ENCODE measurements at regions not wholly inside any gene's neighbourhood (a gene's known extent, or its start where the extent isn't known, plus 50 kb on each side); places are given as distances from the start of the nearest gene placed in this dataset.

DNA sequence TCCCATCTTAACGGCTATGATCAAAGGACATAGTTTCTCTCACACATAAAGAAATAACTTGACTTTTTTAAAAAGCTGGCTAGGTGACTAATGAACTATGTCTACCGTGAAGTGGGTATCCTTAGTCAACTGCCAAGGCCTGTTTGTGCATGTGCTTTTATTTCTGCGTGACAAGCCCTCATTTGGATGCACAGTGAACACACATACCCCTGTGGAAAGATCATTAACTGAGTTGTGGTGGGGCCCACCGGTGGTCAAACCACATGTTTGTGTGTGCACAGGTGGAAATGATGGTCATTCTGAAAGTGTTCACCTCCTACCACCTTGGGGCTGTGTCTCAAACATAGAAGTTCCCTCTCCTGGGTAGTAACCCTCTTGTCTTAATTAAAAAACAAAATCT lies 256.1 kb upstream of the SALL1 start:
- DNase-seq = no peak

DNA sequence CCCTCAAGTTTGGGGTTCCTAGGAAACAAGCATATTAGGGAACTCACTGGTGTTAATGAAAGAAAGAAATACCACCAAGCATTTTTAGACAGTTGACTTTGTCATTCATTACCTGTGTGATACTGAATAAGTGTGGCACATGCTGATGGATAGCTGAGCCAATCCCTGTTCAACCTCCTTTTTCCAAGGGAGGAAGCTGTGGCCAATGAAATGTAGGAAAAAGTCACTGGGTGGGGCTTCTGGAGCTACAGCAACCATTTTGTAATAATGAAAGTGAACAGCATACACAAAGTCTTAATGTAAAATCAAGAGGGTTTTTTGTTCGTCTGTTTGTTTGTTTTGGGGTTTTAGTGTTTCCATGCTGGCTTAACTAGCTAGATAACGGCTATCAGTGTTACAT lies 254.3 kb upstream of the SALL1 start:
- no peak for DNase-seq

DNA sequence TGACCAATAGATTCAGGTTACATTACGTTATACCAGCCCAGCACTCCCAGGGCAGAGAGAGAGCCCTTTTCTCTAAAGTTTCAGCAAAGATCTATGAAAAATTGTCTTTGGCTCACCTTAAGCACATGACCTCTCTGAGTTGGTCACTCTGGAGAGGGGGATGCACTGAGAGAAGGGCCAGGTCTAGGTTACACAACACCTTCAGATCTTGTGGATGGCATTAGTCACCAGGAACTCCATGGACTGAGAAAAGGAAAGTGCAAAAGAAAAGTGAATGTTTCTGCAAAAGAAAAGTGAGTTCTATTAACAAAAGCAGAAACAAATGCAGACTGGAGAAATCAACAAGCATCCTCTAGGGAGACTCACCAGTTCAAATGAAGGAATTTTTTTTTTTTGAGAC lies 253.3 kb upstream of the SALL1 start:
- no peak for DNase-seq

DNA sequence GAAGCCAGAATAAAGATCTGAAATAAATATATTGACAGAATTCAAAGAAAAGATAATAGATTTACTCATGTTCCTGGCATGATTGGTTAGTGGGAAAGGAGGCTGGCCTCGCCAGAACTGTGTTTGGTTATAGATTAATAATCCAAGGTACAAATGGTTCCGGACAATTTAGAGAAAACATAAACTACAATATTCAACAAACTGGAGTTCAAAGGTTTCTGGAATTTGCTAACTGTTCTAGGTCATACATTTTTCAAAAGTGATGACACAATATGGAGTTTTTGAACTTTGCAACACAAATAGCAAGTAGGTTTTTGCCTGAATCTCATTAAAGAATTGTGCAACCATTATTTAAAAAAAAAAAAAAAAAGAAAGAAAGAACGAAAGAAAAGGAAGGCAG lies 251.7 kb upstream of the SALL1 start:
- DNase-seq = no peak

DNA sequence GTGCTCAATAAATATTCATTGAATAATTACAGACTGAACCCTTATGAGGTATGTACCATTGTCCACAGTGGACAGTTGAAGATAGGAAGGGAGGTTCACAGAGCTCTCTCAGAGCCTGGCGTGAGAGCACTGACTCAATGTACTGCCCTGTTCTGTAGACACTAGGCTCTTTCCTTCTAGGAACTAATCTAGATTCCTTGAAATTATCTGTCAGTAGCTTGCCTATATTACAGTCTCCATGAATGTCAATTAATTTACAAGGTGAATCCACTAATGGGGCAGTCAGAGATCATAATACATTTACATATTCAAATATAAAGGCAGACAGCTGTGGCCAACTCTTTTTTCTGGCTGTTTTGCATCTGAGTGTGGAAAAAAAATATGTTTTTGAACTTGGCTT lies 251.2 kb upstream of the SALL1 start:
- no peak for DNase-seq

DNA sequence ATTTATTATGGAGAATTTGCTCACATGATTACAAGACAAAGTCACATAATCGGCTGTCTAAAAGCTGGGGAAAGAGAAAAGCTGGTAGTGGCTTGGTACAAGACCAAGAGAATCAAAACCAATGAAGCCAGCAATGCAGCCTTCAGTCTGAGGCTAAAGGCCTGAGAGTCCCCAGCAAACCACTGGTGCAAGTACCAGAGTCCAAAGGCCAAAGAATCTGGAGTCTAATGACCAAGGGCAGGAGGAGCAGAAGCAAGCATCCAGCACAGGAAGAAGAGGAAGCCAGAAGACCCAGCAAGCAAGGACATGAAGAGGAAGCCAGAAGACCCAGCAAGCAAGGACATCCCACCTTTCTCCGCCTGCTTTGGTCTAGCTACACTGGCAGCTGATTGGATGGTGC lies 250.6 kb upstream of the SALL1 start:
- DNase-seq = no peak

DNA sequence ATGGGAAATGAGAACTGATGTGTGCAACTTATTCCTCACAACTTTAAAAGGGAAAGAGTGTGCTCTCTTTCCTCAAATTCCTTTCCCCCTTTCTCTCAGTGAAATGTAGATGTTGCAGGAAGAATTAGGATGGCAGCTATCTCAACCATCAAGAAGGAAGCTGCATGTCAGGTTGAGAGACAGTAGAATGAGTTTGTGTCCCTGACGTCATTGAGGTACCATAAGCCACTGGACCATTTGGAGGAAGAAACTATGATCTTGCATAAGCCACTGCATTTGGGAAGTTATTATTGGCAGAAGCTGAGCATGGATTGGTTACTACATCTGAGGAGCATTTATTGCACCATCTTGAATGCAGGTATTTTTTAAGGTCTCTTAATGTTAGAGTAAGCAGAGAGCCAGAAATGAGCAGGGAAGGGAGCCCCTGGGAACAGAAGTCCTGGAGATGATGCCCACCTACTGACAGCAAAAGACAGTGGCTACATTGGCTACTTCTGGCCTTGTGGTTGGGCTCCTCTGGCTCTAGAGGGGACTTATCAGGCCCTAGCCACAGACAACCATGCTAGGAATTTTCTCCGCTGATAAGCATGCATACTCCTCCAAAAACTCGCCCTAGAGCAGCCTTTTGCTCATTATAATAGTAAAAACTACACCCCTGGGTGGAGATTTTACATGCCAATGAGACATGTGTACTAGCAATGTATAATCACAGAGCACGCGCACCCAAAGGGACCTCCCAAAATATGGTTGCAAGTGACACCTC lies 249.0 kb upstream of the SALL1 start:
- no peak for DNase-seq

DNA sequence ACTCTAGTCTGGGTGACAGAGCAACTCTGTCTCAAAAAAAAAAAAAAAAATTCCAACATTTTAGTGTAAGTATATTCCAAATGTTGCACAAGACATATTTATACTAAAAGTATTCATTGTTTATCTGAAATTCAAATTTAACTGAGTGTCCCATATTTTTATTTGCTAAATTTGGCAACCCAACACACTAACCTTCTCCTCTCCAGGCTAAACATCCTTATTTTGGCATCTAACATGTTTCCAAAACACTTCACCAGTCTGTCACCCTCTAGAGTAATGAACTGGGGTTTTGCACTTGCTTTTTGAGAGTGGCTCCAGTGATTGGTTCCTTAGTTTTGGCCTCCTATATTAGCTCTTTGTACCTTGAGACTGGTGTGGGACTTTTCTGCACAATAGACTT lies 243.4 kb upstream of the SALL1 start:
- DNase-seq = no peak

DNA sequence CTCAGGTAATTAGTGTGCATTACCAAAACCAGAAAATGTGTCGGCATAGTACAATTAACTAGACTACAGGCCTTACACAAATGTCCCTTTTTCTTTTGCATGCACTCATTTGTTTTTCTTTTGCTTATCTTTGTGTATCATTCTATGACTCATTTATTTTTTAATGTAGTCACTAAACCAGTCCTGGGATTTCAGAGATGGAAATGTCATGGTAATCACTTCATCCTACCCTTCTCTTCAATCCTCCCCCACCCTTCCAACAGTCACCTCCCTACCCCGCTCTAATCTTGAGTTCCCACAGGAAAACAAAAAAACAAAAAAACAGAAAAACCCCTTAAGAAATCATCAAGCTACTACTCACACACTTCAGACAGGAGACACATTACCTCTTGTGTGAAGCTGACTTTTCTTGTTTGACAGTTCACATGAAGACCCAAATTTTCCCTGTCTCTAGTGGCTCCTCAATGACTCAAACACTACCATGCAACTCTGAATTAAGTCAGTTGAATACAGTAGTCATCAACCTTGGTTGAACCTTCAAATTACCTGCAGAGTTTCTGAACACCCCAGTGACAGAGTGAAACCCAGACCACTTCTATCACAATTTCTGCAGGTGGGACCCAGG lies 242.4 kb upstream of the SALL1 start:
- no peak for DNase-seq

DNA sequence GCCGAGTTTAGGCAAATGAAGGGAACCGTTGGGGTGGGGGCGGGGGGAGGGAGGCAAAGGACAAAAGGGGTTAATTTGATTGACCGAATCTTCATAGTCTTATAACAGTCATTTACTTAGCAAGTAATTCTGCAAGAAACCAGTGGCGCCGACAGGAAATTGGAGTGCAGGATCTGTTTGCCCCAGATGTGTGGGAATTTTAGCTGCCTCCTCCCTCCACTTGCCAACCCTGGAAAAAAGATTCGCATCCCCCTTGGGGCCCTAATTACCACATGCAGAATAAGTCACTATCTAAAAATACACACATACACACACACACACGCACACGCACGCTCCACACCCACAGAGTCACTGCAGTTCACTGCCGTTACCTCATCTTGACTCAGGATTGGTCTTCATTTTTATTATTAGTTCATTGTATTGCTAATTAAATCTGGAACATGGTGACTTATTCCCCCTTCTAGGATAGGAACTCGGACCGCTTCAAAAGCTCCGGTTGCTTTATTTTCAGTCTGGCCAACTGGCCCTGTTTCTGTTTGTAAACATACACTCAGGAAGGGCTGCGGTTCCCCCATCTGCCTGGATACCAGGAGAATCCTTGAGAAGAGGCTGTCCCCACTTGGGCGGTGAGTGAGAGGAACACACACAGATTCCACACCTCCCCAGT lies 241.6 kb upstream of the SALL1 start:
- no peak for DNase-seq

DNA sequence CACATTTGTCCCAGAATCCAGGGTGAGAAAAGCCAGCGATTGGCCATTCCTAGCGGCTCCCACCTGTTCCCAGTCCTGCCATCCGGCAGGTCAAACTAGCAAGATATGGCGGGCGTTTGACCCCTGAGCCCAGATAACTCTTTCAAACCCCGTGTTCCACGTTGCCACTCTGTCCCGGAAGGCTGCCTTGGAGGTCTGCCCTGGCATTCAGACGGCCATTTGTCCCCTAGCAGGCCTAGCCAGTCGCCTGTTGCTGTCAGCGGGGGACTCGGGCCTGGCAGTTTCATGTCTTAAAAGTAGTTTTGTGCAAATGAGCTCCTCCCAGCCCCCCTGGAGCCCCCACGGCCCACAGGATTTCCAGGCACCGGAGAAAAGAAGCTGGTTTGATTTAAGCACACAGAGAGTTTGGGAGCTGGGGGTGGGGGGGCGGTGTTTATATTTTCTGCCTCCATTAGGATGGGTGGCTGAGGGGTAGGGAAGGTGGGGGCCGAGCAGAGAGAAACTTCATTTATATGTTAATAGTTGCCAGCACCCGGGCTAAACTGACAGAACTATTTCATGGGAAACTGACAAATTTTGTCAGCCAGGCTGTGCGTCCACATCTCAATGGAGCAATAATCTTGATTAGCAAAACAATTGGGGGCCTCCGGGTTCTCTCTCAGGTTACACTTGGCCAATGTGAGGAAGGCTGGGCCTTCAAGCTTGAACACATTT lies 240.9 kb upstream of the SALL1 start:
- DNase-seq = no peak

DNA sequence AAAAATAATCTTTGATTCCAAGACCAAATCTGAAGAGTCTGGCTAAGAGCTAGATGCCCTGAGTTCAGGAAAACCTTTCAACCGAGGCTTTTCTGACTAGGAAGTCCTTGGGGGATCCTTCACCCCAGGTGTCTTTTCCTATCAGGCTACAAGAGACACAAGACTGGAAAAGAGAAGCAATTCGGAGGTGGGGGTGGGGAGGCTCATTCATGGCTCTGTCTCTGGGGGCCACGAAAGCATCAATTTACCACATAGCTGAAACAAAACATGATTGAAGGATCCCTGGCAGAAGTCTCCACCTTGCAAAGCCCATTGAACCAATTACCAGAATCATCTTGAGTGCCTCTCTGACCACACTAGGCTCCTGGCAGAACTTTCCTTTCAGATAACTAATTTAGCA lies 239.8 kb upstream of the SALL1 start:
- DNase-seq = no peak

DNA sequence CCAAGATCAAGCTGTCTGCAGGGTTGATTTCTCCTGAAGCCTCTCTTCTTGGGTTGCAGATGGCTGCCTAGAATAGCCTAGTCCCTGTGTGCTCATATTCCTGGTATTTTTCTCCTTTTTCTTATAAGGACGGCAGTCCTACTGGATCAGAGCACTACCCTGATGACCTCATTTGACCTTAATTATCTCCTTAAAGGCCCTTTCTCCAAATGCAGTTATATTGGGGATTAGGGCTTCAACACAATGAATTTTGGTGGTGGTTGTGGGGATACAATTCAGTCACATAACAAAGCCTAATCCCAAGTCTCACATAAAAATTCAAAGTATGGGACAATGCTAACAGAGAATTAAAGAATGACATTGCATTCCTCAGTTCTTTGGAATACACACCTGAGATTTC lies 238.8 kb upstream of the SALL1 start:
- no peak for DNase-seq

DNA sequence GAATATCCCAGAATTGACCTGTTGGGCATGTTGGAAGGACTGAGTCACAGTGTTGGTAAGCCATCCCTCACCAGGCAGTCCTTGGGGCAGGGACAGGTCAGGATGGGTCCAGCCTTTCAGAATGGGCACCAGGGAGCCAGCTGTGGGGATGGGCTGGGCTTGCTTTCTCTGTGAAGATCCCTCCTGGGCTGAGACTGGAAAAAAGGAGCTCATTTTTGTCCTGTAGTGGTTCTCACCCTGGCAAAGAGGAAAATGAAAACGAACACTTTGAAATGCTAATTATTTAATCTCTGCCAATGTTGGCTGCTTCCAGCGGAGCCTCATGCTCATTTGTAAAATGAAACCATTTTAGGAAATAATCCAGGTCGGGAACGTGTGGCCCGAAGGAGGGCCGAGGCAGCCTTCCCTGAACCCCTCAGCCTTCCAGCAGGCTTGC lies 237.5 kb upstream of the SALL1 start:
- no peak for DNase-seq

DNA sequence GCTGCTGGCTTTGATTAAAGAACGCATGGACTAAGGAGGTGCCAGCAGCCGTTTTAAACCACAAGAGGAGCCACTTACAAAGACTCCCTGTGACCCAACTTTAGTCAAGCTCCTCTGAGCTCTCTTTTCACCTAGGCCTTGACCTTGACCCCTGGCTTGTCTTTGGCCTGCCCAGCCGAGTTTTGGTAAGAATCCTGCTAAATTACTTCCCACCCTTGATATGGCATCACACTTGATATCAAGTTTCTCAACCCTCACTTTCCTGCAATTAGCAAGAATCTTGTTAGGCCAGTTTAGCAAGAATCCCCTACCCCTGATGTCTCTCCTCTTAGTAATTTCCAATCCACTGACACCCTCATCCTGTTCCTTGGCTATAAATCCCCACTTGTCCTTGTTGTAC lies 232.8 kb upstream of the SALL1 start:
- no peak for DNase-seq

DNA sequence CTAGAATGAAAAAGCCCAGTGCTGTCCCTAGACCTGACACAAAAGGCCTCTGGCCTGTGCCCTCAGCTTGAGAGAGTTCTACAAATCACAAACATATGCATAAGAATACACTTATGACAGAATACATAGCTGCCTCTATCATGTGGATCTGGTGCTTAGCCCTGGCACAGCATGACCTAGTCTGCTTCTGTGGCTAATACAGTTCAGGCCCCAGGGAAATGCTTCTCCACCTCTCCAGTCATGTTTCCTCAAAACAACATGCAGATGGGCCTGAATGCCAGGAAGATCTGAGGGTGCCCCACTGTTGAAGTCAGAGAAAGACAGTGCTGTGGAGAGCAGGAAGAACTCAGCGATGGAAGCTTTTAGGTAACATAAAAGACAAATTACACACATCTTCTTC lies 231.9 kb upstream of the SALL1 start:
- DNase-seq = no peak

DNA sequence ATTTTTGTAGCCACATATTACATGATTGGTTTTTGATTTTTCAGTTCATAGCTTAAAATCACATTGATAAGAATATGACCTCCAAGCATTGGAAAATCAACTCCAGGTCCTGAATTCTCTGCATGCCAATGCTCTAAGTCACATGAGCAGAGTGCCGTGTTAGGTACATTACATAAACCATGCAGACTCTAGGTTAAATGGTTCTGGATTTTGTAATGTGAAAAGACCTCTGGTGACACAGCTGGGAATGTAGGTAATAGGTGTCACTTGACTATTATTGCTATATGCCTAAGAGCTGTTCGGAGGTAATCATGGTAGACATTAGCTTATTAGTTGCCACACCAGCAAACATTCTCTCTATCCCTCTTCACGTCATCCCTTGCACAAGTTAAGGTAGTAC lies 231.1 kb upstream of the SALL1 start:
- DNase-seq = no peak

DNA sequence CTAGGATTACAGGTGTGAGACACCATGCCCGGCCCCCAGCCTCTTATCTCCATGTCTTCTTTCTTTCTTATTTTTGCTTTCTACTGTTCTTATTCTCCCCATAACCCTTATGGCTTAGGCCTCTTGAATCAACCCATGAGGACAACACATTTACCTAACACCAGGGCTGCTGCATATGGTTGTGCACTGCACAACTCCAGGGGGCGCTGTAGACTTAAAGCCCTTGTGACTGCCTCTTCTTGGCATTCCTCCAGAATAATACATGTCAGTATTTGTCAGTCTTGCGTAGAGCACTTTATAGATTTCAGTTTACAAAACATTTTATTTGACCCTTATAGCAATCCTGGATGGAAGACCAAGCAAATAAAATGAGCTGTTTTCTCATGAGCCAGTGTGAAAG lies 225.0 kb upstream of the SALL1 start:
- no peak for DNase-seq

DNA sequence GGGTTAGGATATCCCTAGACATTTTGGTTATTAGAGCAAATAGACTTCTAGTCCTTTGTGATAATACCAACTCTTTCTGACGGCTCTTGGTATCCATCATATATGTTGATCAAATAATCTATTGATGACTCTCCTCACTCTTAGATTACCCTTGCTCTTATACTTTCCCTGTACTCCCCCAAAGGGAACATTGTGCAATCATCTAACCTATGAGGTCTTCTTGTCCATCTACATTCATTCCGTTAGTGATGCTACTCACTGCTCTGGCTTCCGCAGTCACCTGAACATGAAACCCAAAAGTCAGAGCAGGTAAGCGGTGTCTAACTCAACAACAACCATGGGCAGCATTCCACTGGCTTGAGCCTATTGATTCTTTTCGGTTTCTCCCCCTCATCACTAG lies 223.7 kb upstream of the SALL1 start:
- no peak for DNase-seq

DNA sequence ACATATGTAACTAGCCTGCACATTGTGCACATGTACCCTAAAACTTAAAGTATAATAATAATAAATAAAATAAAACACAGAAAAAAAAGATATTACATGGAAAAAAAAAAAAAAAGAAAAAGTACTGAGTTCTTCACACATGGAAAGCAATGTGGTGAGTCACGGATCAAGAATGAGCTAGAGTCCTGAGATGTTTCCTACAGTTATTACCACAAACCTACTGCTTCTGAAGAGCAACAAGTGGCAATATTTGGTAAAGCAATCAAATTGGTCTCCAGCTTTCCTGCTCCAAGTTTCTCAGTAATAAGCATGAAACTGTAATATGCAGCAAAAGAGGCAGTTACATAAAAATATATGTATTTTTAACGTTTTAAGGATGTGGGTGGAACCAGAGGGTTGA lies 223.3 kb upstream of the SALL1 start:
- DNase-seq = no peak

DNA sequence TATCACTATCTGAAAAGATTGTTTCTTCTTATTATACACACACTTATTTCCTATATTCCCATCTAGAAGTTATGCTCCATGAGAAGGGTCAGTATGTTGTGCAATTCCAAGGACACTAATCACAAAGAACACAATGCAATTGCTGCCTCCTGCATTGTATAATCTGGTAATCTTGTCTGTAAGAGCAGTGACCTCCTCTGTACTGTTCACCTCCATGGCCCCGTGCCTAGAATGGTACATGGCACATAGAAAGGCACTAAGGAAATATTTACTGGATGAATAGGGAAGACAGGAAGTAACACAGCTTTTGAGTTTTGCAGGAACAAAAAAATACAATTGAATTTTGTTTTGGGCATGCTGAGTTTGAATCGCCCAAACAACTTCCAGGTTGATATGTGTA lies 214.6 kb upstream of the SALL1 start:
- DNase-seq = no peak

DNA sequence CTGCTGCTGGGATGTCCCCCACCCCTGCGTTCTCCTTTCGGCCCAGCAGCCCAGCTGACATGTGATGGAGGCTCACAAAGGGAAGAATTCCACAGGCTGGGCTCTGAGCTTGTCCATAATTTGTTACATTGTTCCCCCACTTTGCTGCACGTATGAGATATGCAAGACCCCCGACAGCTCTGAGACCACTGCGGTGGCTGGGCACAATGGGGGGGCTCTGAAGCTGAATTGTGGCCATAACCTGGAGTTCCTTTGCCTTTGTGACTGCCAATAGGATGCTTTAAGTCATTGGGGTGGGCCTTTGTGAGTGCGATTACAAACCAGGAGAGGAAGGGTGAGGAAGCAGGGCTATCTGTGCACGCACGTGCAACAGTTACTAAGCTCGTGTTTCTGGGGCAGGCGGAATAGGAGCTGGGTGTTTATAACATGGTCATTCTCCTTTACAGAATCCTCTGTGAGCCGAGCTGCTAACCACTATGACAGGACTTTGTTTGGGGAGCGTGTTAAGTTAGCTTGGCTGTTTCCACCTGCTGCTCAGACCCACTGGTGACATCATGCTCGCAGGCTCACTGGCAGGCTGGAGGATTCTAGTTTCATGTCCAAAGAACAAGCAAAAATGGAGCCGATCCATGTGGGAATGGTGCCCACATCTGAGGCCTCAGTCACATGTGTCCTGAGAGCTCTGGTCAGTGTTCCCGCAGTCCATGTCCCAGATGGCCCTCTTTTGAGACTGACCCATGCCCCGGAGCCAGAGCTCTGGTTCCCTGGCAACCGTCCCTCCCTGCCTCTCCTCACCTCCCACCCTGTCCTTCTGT lies 208.3 kb upstream of the SALL1 start:
- no peak for DNase-seq

DNA sequence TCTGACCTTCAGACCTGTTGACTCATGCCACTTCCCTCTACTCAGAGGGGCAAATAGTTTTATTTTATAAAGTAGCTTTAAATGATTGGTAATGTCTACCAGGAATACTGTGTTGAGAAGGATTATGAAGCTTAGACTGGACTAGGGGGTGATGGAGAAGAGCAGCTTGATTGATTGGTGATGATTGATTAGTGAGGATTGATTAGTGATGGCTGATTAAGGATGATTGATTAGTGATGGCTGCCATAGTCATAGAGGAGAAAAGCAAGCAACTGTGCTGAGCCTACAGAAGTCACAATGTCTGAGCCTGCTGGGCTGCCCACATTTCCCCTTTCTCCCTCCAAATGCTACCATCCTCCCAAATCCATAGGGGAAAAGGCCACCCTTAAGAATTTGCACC lies 206.8 kb upstream of the SALL1 start:
- DNase-seq = no peak

All from CD4-positive, alpha-beta T cell treated with Interleukin-10 for 1 hour (primary cell).